ENCODE measurements at regions not wholly inside any gene's neighbourhood (a gene's known extent, or its start where the extent isn't known, plus 50 kb on each side); places are given as distances from the start of the nearest gene placed in this dataset.
"Not testable (repeated sequence)": the region's sequence is repeated elsewhere in the genome, so short reads cannot be mapped to it uniquely, and the experiment has no call there.

- TF ChIP-seq JUND (IDR thresholded peaks at IDR 0.05); CTCF (IDR thresholded peaks at IDR 0.05 in 2 of 3, conservative IDR thresholded peaks at IDR 0.05 in 1 of 3; ENCODE audit: borderline replicate concordance in 1 of 3, insufficient read depth in 1 of 3, low read depth in 2 of 3, low read length in 2 of 3); POLR2A (IDR thresholded peaks at IDR 0.05; ENCODE audit: borderline replicate concordance, extremely low read depth, insufficient read depth, insufficient read length): not testable (repeated sequence)
Measured at GRCh38 chr9:63296366-63296765, 1988.6 kb downstream of the FOXD4L5 start.
